ENCODE measurements at regions not wholly inside any gene's neighbourhood (a gene's known extent, or its start where the extent isn't known, plus 50 kb on each side); places are given as distances from the start of the nearest gene placed in this dataset.

- DNase-seq, result no peak
- H3K56ac ChIP-seq (ENCODE audit: insufficient read length, low read depth, low read length), result no peak overlapping the region
These were observed 767.2 kb downstream of the NXPH1 start for GRCh38 chr7:9200626-9201025.

More at GRCh38 chr7:9200626-9201025, 767.2 kb downstream of the NXPH1 start:
- H3K4ac ChIP-seq (ENCODE audit: low read depth, low read length), result no peak overlapping the region
- no peak overlapping the region for H2BK120ac ChIP-seq (ENCODE audit: low read depth, low read length, poor library complexity, severe bottlenecking)
- no peaks in the 10 kb centered on the region for H4K20me1 ChIP-seq (ENCODE audit: control insufficient read depth, insufficient read depth, insufficient read length)
- no peak for TF ChIP-seq CTCF (conservative IDR thresholded peaks at IDR 0.05)
- no peak overlapping the region for H3T11ph ChIP-seq (ENCODE audit: low read length)
- H3K4me2 ChIP-seq (ENCODE audit: insufficient read depth, insufficient read length, low read length), result no peak overlapping the region
- no peak overlapping the region for H2AK5ac ChIP-seq (ENCODE audit: insufficient read length, low read length)
- H2BK5ac ChIP-seq (ENCODE audit: insufficient read length, low read length), result no peak overlapping the region
- Mint-ChIP-seq H3K4me3 (no peak overlapping the region), H3K27me3 (ENCODE audit: low read depth) (no peaks in the 10 kb centered on the region), H3K4me1 (peaks cover 6 to 8% of the 10 kb centered on the region in 2 experiments), H3K27ac (no peak overlapping the region), H3K36me3 (ENCODE audit: insufficient read depth in 1 of 3, low read depth in 3 of 3) (no peaks in the 10 kb centered on the region), H3K9me3 (no peaks in the 10 kb centered on the region)
- no peaks in the 10 kb centered on the region for H3K79me1 ChIP-seq (ENCODE audit: insufficient read depth, low read depth, low read length, poor library complexity, severe bottlenecking)
- no peaks in the 10 kb centered on the region for H3K9me3 ChIP-seq (ENCODE audit: control insufficient read depth, low read depth, low read length)
- H2AFZ ChIP-seq (ENCODE audit: low read length), result no peak overlapping the region
- H3K9ac ChIP-seq (ENCODE audit: extremely low read depth, insufficient read length, low read length), result no peak overlapping the region
- H3K14ac ChIP-seq (ENCODE audit: insufficient read depth, low read length), result no peak overlapping the region
- H3K4me1 ChIP-seq (ENCODE audit: insufficient read depth, low read length), result no peaks in the 10 kb centered on the region
- no peak overlapping the region for H2BK15ac ChIP-seq (ENCODE audit: low read depth, low read length)
- no peak overlapping the region for H2BK12ac ChIP-seq (ENCODE audit: insufficient read length, low read depth, low read length)
- no peak overlapping the region for H3K18ac ChIP-seq (ENCODE audit: insufficient read length, low read depth, low read length)
- H4K5ac ChIP-seq (ENCODE audit: insufficient read length, low read depth, low read length), result no peak overlapping the region
- H3K27ac ChIP-seq (ENCODE audit: insufficient read length, low read depth, low read length), result no peak overlapping the region
- H3K79me2 ChIP-seq (ENCODE audit: insufficient read depth, low read length), result no peaks in the 10 kb centered on the region
- H3K23ac ChIP-seq (ENCODE audit: insufficient read length, low read depth, low read length), result no peak overlapping the region
- no peaks in the 10 kb centered on the region for H3K23me2 ChIP-seq (ENCODE audit: insufficient read length, low read depth, low read length, poor library complexity, severe bottlenecking)
- no peak overlapping the region for H4K8ac ChIP-seq (replicated peaks; ENCODE audit: insufficient read length, low read depth, low read length)
- no peaks in the 10 kb centered on the region for H3K27me3 ChIP-seq (ENCODE audit: insufficient read depth, low read length)
- no peak overlapping the region for H4K91ac ChIP-seq (ENCODE audit: insufficient read length, low read depth, low read length)
- H2BK20ac ChIP-seq (ENCODE audit: low read depth, low read length, poor library complexity, severe bottlenecking), result no peak overlapping the region
- WGBS (ENCODE audit: extremely low coverage, insufficient read length, low lambda C conversion rate), result no CpG with 5 or more reads among the region's 4 CpGs

Measured in H9 (cell line).